ENCODE measurements at regions not wholly inside any gene's neighbourhood (a gene's known extent, or its start where the extent isn't known, plus 50 kb on each side); places are given as distances from the start of the nearest gene placed in this dataset.

DNA sequence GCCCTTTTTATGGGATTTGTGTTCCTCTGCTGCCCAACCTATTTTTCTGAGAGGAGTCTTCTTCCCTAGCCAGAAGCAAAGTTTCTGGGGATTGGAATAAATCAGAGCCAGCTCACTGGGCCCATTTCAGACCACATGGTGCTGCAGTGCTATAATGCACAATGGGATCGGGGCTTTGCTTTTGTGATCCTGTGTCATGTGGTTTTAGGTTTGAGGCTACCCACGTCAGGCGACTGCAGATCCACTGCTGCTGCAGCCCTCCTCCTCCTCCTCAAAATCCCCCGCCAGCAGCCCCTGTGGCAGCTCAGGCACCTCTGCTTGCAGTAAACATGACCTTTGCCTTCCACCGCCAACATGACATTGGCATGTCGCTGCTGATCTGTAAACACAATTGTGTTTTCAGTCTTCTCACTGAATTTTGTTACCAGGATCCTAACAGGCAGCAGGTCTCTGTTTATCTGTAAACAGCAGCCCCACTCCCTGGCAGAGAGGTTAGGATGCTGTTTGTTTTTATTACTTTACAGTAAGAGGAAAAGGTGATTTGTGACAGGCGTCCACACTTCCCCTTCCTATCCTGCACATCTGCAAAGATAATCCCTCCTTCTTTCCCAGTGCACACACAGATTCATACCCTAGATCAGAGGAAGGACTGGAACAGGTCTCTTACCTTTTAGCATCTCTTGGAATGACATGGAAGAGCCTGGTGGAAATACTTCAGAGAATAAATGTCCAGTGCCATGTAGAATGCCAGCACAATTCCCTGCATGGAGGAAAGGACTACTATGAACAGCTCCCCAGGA lies 130.8 kb downstream of the FOXI3 start:
- no peaks in the 10 kb centered on the region for H3K9me3 Mint-ChIP-seq (ENCODE audit: insufficient read depth)
- H4K20me1 ChIP-seq (ENCODE audit: control insufficient read depth, insufficient read depth, low read length, poor library complexity, severe bottlenecking) = no peaks in the 10 kb centered on the region
- no peak for ATAC-seq (ENCODE audit: low read depth)
- H3K27me3 ChIP-seq (replicated peaks in 1 of 4; ENCODE audit: control extremely low read depth in 1 of 4, control insufficient read depth in 3 of 4, insufficient read depth in 4 of 4, low read length in 3 of 4) = peaks cover 0 to 2% (median 0%) of the 10 kb centered on the region in 4 experiments
- no peak overlapping the region for H3K4me2 ChIP-seq (replicated peaks; ENCODE audit: low read depth, low read length, poor library complexity, severe bottlenecking)
- 90% methylated on average over 6 of the region's 7 CpGs for WGBS (ENCODE audit: insufficient coverage)
- no peaks in the 10 kb centered on the region for H3K36me3 ChIP-seq (replicated peaks in 1 of 2; ENCODE audit: control extremely low read depth in 1 of 2, control insufficient read depth in 1 of 2, extremely low read depth in 1 of 2, insufficient read depth in 2 of 2, low read length in 1 of 2)
- ChIA-PET CTCF (interaction anchor here (0.9 kb wide), 1 partner anchor 1543 kb away, joined by 3 read pairs; no protein-coding TSS in a partner anchor), POLR2A (no interaction called here)
- H3K27ac ChIP-seq (ENCODE audit: low read length in 2 of 2) = no peak overlapping the region
- H3K79me2 ChIP-seq (ENCODE audit: control insufficient read depth, insufficient read depth, low read length) = no peaks in the 10 kb centered on the region
- peaks cover 24% of the 10 kb centered on the region for H3K27me3 Mint-ChIP-seq
- no peak overlapping the region for H2AFZ ChIP-seq (ENCODE audit: insufficient read depth, low read depth, low read length, poor library complexity, severe bottlenecking)
- no peak overlapping the region for H3K27ac Mint-ChIP-seq
- no peak overlapping the region for H3K4me3 Mint-ChIP-seq
- TF ChIP-seq, protein P1, sequence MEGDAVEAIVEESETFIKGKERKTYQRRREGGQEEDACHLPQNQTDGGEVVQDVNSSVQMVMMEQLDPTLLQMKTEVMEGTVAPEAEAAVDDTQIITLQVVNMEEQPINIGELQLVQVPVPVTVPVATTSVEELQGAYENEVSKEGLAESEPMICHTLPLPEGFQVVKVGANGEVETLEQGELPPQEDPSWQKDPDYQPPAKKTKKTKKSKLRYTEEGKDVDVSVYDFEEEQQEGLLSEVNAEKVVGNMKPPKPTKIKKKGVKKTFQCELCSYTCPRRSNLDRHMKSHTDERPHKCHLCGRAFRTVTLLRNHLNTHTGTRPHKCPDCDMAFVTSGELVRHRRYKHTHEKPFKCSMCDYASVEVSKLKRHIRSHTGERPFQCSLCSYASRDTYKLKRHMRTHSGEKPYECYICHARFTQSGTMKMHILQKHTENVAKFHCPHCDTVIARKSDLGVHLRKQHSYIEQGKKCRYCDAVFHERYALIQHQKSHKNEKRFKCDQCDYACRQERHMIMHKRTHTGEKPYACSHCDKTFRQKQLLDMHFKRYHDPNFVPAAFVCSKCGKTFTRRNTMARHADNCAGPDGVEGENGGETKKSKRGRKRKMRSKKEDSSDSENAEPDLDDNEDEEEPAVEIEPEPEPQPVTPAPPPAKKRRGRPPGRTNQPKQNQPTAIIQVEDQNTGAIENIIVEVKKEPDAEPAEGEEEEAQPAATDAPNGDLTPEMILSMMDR (IDR thresholded peaks at IDR 0.05) = no peak
- no peak for TF ChIP-seq EZH2 (IDR thresholded peaks at IDR 0.05; ENCODE audit: borderline replicate concordance, insufficient read depth, low read depth, low read length, poor library complexity, severe bottlenecking)
- H3K4me1 ChIP-seq (ENCODE audit: control insufficient read depth in 2 of 2, insufficient read depth in 2 of 2, low read length in 2 of 2) = no peaks in the 10 kb centered on the region
- no peak for DNase-seq
- intact Hi-C loops (cut with micrococcal nuclease) = no loop called here
- H3K9ac ChIP-seq (ENCODE audit: low read length) = no peak overlapping the region
- H3K9me3 ChIP-seq (ENCODE audit: control extremely low read depth in 1 of 3, control insufficient read depth in 2 of 3, insufficient read depth in 1 of 3, low read length in 2 of 3) = peaks cover 0 to 4% (median 0%) of the 10 kb centered on the region in 3 donors
- H3K4me1 Mint-ChIP-seq = no peaks in the 10 kb centered on the region
- no peak overlapping the region for H3K4me3 ChIP-seq (ENCODE audit: control extremely low read depth in 1 of 5, extremely low read depth in 1 of 5, insufficient read depth in 1 of 5, low read depth in 2 of 5, low read length in 4 of 5)

DNA sequence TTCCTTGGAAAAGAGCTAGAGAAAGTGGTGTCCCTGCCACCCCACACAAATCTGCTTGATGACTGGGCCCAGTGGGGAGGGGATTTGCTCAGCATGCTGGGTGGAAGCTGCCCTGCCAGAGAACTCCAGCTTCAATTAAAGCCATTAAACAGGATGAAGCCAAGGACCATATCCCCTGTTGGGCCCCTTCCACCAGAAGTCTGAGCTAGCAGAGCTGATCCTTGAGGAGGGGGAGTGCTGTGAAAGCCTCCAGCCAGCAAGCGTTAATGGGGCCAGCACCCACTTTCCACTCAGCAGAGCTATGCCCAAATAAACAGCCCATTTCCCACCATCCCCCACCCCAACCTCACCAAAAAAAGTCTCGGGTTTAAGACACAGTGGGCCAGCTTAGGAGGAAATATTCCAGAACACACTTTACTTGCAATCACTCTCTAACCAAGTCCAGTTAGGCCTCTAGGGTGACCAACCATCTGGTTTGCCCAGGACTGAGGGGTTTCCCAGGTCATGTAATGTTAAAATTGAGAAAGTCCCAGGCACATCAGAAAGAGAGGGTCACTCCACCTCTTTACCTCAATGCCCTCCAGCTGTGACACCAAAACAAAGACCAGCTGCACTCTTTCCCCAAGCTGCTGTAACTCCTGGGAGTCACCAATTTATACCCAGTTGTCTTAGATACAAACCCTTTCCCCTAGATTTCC lies 132.3 kb downstream of the FOXI3 start:
- 94% methylated on average over 2 of the region's 2 CpGs for WGBS (ENCODE audit: insufficient coverage)
- TF ChIP-seq, protein P1 (IDR thresholded peaks at IDR 0.05) = no peak
- TF ChIP-seq EZH2 (IDR thresholded peaks at IDR 0.05; ENCODE audit: borderline replicate concordance, insufficient read depth, low read depth, low read length, poor library complexity, severe bottlenecking) = no peak
- Histone ChIP-seq H3K4me2 (replicated peaks; ENCODE audit: low read depth, low read length, poor library complexity, severe bottlenecking) (no peak overlapping the region), H4K20me1 (ENCODE audit: control insufficient read depth, insufficient read depth, low read length, poor library complexity, severe bottlenecking) (no peaks in the 10 kb centered on the region), H3K9ac (ENCODE audit: low read length) (no peak overlapping the region), H3K4me1 (ENCODE audit: control insufficient read depth in 2 of 2, insufficient read depth in 2 of 2, low read length in 2 of 2) (no peaks in the 10 kb centered on the region), H3K4me3 (ENCODE audit: control extremely low read depth in 1 of 5, extremely low read depth in 1 of 5, insufficient read depth in 1 of 5, low read depth in 2 of 5, low read length in 4 of 5) (no peak overlapping the region), H2AFZ (ENCODE audit: insufficient read depth, low read depth, low read length, poor library complexity, severe bottlenecking) (no peak overlapping the region), H3K79me2 (ENCODE audit: control insufficient read depth, insufficient read depth, low read length) (no peaks in the 10 kb centered on the region), H3K9me3 (ENCODE audit: control extremely low read depth in 1 of 3, control insufficient read depth in 2 of 3, insufficient read depth in 1 of 3, low read length in 2 of 3) (peaks cover 0 to 4% (median 0%) of the 10 kb centered on the region in 3 donors), H3K27ac (ENCODE audit: low read length in 2 of 2) (no peak overlapping the region), H3K36me3 (replicated peaks in 1 of 2; ENCODE audit: control extremely low read depth in 1 of 2, control insufficient read depth in 1 of 2, extremely low read depth in 1 of 2, insufficient read depth in 2 of 2, low read length in 1 of 2) (no peaks in the 10 kb centered on the region), H3K27me3 (replicated peaks in 1 of 4; ENCODE audit: control extremely low read depth in 1 of 4, control insufficient read depth in 3 of 4, insufficient read depth in 4 of 4, low read length in 3 of 4) (peaks cover 0 to 2% (median 0%) of the 10 kb centered on the region in 4 experiments)
- intact Hi-C loops (cut with micrococcal nuclease) = no loop called here
- POLR2A ChIA-PET = no interaction called here
- no peak overlapping the region for H3K4me3 Mint-ChIP-seq
- ATAC-seq (ENCODE audit: low read depth) (no peak), DNase-seq (no peak)
- peaks cover 24% of the 10 kb centered on the region for H3K27me3 Mint-ChIP-seq
- no peaks in the 10 kb centered on the region for H3K9me3 Mint-ChIP-seq (ENCODE audit: insufficient read depth)
- no peak overlapping the region for H3K27ac Mint-ChIP-seq
- H3K4me1 Mint-ChIP-seq = no peaks in the 10 kb centered on the region
- CTCF ChIA-PET = no interaction called here

Measured in B cell (primary cell).